ENCODE measurements at regions not wholly inside any gene's neighbourhood (a gene's known extent, or its start where the extent isn't known, plus 50 kb on each side); places are given as distances from the start of the nearest gene placed in this dataset.
"Not testable (repeated sequence)": the region's sequence is repeated elsewhere in the genome, so short reads cannot be mapped to it uniquely, and the experiment has no call there.

GRCh38 chr14:85075694-85076476 is 454.1 kb upstream of the FLRT2 start:
- Histone ChIP-seq H3K27me3 (no peaks in the 10 kb centered on the region), H3K4me3 (no peak overlapping the region), H3K9me3 (no peaks in the 10 kb centered on the region), H3K36me3 (no peaks in the 10 kb centered on the region), H3K27ac (no peak overlapping the region), H3K4me1 (no peaks in the 10 kb centered on the region)
- intact Hi-C loops (cut with DNase I), result no loop called here
- TF ChIP-seq CTCF (IDR thresholded peaks at IDR 0.05) (no peak), POLR2A (IDR thresholded peaks at IDR 0.05) (no peak)
- no peak for DNase-seq
- 82% methylated on average over 1 of the region's 1 CpG for WGBS (ENCODE audit: insufficient coverage, low coverage, low lambda C conversion rate, missing lambda C conversion rate)
- no peak for ATAC-seq

GRCh38 chr14:85077716-85078115 is 452.2 kb upstream of the FLRT2 start:
- ATAC-seq; H3K36me3 ChIP-seq; H3K4me3 ChIP-seq; H3K4me1 ChIP-seq; H3K27ac ChIP-seq; H3K27me3 ChIP-seq; intact Hi-C loops (cut with DNase I); DNase-seq; H3K9me3 ChIP-seq: not testable (repeated sequence)

- H3K4me1 ChIP-seq, result no peaks in the 10 kb centered on the region
- ATAC-seq (no peak), DNase-seq (no peak)
- no peaks in the 10 kb centered on the region for H3K9me3 ChIP-seq
- TF ChIP-seq POLR2A (IDR thresholded peaks at IDR 0.05), result no peak
- H3K36me3 ChIP-seq, result no peaks in the 10 kb centered on the region
- no peak overlapping the region for H3K4me3 ChIP-seq
- 46% methylated on average over 6 of the region's 6 CpGs for WGBS (ENCODE audit: insufficient coverage, low coverage, low lambda C conversion rate, missing lambda C conversion rate)
- no peaks in the 10 kb centered on the region for H3K27me3 ChIP-seq
- H3K27ac ChIP-seq, result no peak overlapping the region
- intact Hi-C loops (cut with DNase I), result no loop called here
Observed at GRCh38 chr14:85079842-85080730, 449.9 kb upstream of the FLRT2 start.

- no peak overlapping the region for H3K27ac ChIP-seq
- no peaks in the 10 kb centered on the region for H3K27me3 ChIP-seq
- TF ChIP-seq CTCF (IDR thresholded peaks at IDR 0.05) (no peak), POLR2A (IDR thresholded peaks at IDR 0.05) (no peak)
- intact Hi-C loops (cut with DNase I), result no loop called here
- no peaks in the 10 kb centered on the region for H3K4me1 ChIP-seq
- no peak overlapping the region for H3K4me3 ChIP-seq
- no peaks in the 10 kb centered on the region for H3K36me3 ChIP-seq
- DNase-seq (no peak), ATAC-seq (no peak)
- WGBS (ENCODE audit: insufficient coverage, low coverage, low lambda C conversion rate, missing lambda C conversion rate), result 33% methylated on average over 1 of the region's 1 CpG
- no peaks in the 10 kb centered on the region for H3K9me3 ChIP-seq
Observed at GRCh38 chr14:85084344-85084743, 445.6 kb upstream of the FLRT2 start.

GRCh38 chr14:85085981-85086380 is 444.0 kb upstream of the FLRT2 start:
- intact Hi-C loops (cut with DNase I), result no loop called here
- Histone ChIP-seq H3K9me3 (no peaks in the 10 kb centered on the region), H3K36me3 (no peaks in the 10 kb centered on the region), H3K27ac (no peak overlapping the region), H3K4me3 (no peak overlapping the region), H3K27me3 (no peaks in the 10 kb centered on the region), H3K4me1 (no peaks in the 10 kb centered on the region)
- TF ChIP-seq CTCF (IDR thresholded peaks at IDR 0.05) (no peak), POLR2A (IDR thresholded peaks at IDR 0.05) (no peak)
- ATAC-seq (no peak), DNase-seq (no peak)
